DND-41 (cell line): ENCODE measurements at regions not wholly inside any gene's neighbourhood (a gene's known extent, or its start where the extent isn't known, plus 50 kb on each side); places are given as distances from the start of the nearest gene placed in this dataset.

Source experiments
- CTCF ChIP-seq: IDR thresholded peaks from 2 replicates; pipeline ENCODE4 v1.5.1; 2012; ENCODE audit warnings: borderline replicate concordance, low read length, moderate library complexity, mild to moderate bottlenecking; ENCODE audit not compliant: poor library complexity, severe bottlenecking; ENCODE audit errors: extremely low read depth
- EZH2 ChIP-seq: IDR thresholded peaks from 3 replicates; pipeline ENCODE4 v1.6.1; 2012; ENCODE audit warnings: borderline replicate concordance, low read depth, mild to moderate bottlenecking, moderate library complexity, low read length, inconsistent platforms; ENCODE audit not compliant: severe bottlenecking

- TF ChIP-seq CTCF = no peak
- TF ChIP-seq EZH2 = no peak
These were observed 334.5 kb downstream of the IPO8 start for GRCh38 chr12:30361145-30361544.
